ENCODE measurements at regions not wholly inside any gene's neighbourhood (a gene's known extent, or its start where the extent isn't known, plus 50 kb on each side); places are given as distances from the start of the nearest gene placed in this dataset.

GRCh38 chr5:78724061-78724460 lies 75.5 kb upstream of the LHFPL2 start:
- FAIRE-seq = no peak
- Histone ChIP-seq H3K4me3 (no peak overlapping the region), H3K4me1 (peaks cover 68% of the 10 kb centered on the region), H3K4me2 (no peak overlapping the region), H3K27ac (peak overlapping the region in 1 of 2 experiments; percentile 46; a peak in 2 of 6 replicates), H3K9me3 (no peaks in the 10 kb centered on the region)
- TF ChIP-seq HOXB13 (CRISPR knock-in tag; IDR thresholded peaks at IDR 0.05; ENCODE audit: low read depth) (no peak), SREBF2 (IDR thresholded peaks at IDR 0.05) (no peak), SMC3 (IDR thresholded peaks at IDR 0.05) (no peak), HMGXB4 (CRISPR knock-in tag; IDR thresholded peaks at IDR 0.05; ENCODE audit: borderline replicate concordance) (no peak), MAZ (IDR thresholded peaks at IDR 0.05; ENCODE audit: borderline replicate concordance, low read depth, low read length) (no peak), HOXB5 (CRISPR knock-in tag; IDR thresholded peaks at IDR 0.05) (no peak), HDAC2 (IDR thresholded peaks at IDR 0.05) (no peak), PHF8 (IDR thresholded peaks at IDR 0.05; ENCODE audit: borderline replicate concordance, low read depth) (no peak), EP300 (IDR thresholded peaks at IDR 0.05) (no peak), USF2 (IDR thresholded peaks at IDR 0.05) (no peak)
- ATAC-seq = no peak
- CTCF ChIA-PET = no interaction called here
- POLR2A ChIA-PET = no interaction called here
- no peak for DNase-seq (ENCODE audit: low read depth in 1 of 2, low spot score in 1 of 2)

GRCh38 chr5:78720997-78721396 lies 72.4 kb upstream of the LHFPL2 start:
- peak in 1 of 2 experiments; percentile 46; a peak in 1 of 5 replicates for TF ChIP-seq EP300 (IDR thresholded peaks at IDR 0.05)
- TF ChIP-seq GATA3 (IDR thresholded peaks at IDR 0.05; ENCODE audit: borderline replicate concordance) = 0 out of 2 replicates have a peak, but pooled peaks have one; percentile 32
- no peak for TF ChIP-seq RFX5 (IDR thresholded peaks at IDR 0.05)
- H3K9me3 ChIP-seq = no peaks in the 10 kb centered on the region
- H3K4me3 ChIP-seq = 0 out of 3 replicates have a peak overlapping the region, but pooled peaks have one; percentile 2
- ATAC-seq (peak in 1 of 2 experiments; percentile 54; a peak in 3 of 6 replicates), FAIRE-seq (no peak), DNase-seq (ENCODE audit: low read depth in 1 of 2, low spot score in 1 of 2) (peak in 1 of 2 experiments; percentile 64)
- peaks cover 71% of the 10 kb centered on the region for H3K4me1 ChIP-seq
- 1% methylated on average over 5 of the region's 5 CpGs for WGBS (ENCODE audit: missing lambda C conversion rate)
- peak overlapping the region; percentile 74 for H3K4me2 ChIP-seq
- ChIA-PET POLR2A (no interaction called here), CTCF (interaction anchor here (0.7 kb wide), 1 partner anchor 11 kb away, joined by 3 read pairs; no protein-coding TSS in a partner anchor)
- H3K27ac ChIP-seq = peak overlapping the region; percentile 78 to 80

GRCh38 chr5:78720227-78720985 lies 71.8 kb upstream of the LHFPL2 start:
- DNase-seq (ENCODE audit: low read depth in 1 of 2, low spot score in 1 of 2) (no peak), FAIRE-seq (no peak), ATAC-seq (peak; percentile 49 to 56; a peak in 5 of 6 replicates)
- TF ChIP-seq RARB (CRISPR knock-in tag; IDR thresholded peaks at IDR 0.05) (no peak), HOXA7 (CRISPR knock-in tag; IDR thresholded peaks at IDR 0.05) (no peak), RCOR1 (IDR thresholded peaks at IDR 0.05; ENCODE audit: low read depth, low read length) (no peak), HOXB5 (CRISPR knock-in tag; IDR thresholded peaks at IDR 0.05) (no peak), E2F6 (IDR thresholded peaks at IDR 0.05; ENCODE audit: borderline replicate concordance, low read depth) (no peak), MYC (IDR thresholded peaks at IDR 0.05; ENCODE audit: borderline replicate concordance, low read length) (no peak), EP300 (IDR thresholded peaks at IDR 0.05) (no peak)
- Histone ChIP-seq H3K9me3 (no peaks in the 10 kb centered on the region), H3K4me3 (0 out of 3 replicates have a peak overlapping the region, but pooled peaks have one; percentile 2), H3K4me1 (peaks cover 75% of the 10 kb centered on the region), H3K4me2 (peak overlapping the region; percentile 74), H3K27ac (peak overlapping the region; percentile 78 to 80)
- 24% methylated on average over 9 of the region's 9 CpGs for WGBS (ENCODE audit: missing lambda C conversion rate)
- POLR2A ChIA-PET = no interaction called here
- CTCF ChIA-PET = interaction anchor here (0.7 to 2.2 kb wide), 2 partner anchors 9 to 11 kb away, joined by 3 to 13 read pairs; no protein-coding TSS in a partner anchor
